Effector CD4-positive, alpha-beta T cell (primary cell): ENCODE measurements at regions not wholly inside any gene's neighbourhood (a gene's known extent, or its start where the extent isn't known, plus 50 kb on each side); places are given as distances from the start of the nearest gene placed in this dataset.
"Not testable (repeated sequence)": the region's sequence is repeated elsewhere in the genome, so short reads cannot be mapped to it uniquely, and the experiment has no call there.

Source experiments
- DNase-seq: peaks from one replicate; pipeline ENCODE4 v3.0.0-alpha.2; 2020

DNA sequence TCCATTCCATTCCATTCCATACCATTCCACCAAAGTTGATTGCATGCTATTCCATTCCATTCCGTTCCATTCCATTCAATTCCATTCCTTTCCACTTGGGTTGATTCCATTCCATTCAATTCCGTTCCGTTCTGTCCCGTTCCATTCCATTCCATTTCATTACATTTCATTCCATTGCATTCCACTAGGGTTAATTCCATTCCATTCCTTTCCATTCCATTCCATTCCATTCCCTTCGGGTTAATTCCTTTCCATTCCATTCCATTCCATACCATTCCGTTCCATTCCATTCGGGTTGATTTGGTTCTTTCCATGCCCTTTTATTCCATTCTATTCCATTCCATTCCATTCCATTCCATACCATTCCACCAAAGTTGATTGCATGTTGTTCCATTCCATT lies 131.9 kb downstream of the CWH43 start:
- not testable (repeated sequence) for DNase-seq

DNA sequence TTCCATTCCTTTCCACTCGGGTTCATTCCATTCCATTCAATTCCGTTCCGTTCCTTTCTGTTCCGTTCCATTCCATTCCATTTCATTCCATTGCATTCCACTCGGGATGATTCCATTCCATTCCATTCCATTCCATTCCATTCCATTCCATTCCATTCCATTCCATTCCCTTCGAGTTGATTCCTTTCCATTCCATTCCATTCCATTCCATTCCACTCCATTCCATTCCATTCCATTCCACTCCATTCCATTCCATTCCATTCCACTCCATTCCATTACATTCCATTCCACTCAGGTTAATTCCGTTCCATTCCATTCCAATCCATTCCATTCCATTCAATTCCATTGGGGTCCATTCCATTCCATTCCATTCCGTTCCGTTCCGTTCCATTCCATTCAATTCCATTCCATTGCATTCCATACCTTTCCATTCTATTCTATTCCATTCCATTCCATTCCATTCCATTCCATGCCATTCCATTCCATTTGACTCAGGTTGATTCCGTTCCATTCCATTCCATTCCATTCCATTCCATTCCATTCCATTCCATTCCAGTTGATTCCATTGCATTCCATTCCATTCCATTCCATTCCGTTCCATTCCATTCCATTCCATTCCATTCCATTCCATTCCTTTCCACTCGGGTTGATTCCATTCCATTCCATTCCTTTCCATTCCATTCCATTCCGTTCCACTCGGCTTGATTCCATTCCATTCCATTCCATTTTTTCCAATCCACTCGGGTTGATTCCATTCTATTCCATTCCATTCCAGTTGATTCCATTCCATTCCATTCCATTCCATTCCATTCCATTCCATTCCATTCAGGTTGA lies 132.5 kb downstream of the CWH43 start:
- not testable (repeated sequence) for DNase-seq

DNA sequence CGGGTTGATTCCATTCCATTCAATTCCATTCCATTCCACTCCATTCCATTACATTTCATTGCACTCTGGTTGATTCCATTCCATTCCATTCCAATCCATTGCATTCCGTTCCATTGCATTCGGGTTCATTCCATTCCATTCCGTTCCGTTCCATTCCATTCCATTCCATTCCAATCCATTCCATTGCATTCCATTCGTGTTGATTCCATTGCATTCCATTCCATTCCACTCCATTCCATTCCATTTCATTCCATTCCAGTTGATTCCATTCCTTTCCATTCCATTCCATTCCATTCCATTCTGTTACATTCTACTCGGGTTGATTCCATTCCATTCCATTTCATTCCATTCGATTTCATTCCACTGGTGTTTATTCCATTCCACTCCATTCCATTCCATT lies 133.3 kb downstream of the CWH43 start:
- not testable (repeated sequence) for DNase-seq

DNA sequence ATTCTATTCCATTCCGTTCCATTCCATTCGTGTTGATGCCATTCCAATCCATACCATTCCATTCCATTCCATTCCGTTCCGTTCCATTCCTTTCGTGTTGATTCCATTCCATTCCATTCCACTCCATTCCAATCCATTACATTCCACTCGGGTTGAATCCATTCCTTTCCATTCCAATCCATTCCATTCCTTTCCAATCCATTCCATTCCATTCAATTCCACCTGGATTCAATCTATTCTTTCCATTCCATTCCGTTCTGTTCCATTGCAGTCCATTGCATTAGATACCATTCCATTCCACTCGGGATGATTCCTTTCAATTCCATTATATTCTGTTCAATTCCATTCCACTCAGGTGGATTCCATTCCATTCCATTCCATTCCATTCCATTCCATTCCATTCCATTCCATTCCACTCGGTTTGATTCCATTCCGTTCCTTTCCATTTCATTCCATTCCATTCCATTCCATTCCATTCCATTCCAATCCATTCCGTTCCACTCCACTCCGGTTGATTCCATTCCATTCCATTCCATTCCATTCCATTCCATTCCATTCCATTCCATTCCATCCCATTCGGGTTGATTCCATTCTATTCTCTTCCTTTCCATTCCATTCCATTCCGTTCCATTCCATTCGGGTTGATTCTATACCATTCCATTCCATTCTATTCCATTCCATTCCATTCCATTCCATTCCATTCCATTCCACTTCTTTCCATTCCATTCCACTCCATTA lies 134.1 kb downstream of the CWH43 start:
- not testable (repeated sequence) for DNase-seq

DNA sequence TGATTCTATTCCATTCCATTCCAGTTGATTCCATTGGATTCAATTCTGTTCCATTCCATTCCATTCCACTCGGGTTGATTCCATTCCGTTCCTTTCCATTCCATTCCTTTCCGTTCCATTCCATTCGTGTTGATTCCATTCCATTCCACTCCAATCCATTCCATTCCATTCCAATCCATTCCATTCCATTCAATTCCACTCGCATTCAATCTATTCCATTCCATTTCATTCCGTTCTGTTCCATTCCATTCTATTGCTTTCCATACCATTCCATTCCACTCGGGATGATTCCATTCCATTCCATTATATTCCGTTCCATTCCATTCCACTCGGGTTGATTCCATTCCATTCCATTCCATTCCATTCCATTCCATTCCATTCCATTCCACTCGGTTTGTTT lies 134.7 kb downstream of the CWH43 start:
- DNase-seq = not testable (repeated sequence)

DNA sequence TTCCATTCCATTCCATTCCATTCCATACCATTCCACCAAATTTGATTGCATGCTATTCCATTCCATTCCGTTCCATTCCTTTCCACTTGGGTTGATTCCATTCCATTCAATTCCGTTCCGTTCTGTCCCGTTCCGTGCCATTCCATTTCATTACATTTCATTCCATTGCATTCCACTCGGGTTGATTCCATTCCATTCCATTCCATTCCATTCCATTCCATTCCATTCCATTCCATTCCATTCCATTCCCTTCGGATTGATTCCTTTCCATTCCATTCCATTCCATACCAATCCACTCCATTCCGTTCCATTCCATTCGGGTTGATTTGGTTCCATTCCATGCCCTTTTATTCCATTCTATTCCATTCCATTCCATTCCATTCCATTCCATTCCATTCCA lies 140.4 kb downstream of the CWH43 start:
- not testable (repeated sequence) for DNase-seq

DNA sequence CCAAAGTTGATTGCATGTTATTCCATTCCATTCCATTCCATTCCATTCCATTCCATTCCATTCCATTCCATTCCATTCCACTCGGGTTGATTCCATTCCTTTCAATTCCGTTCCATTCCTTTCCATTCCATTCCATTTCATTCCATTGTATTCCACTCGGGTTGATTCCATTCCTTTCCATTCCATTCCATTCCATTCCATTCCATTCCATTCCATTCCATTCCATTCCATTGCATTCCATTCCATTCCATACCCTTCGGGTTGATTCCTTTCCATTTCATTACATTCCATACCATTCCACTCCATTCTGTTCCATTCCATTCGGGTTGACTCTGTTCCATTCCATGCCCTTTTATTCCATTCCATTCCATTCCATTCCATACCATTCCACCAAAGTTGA lies 140.8 kb downstream of the CWH43 start:
- not testable (repeated sequence) for DNase-seq

DNA sequence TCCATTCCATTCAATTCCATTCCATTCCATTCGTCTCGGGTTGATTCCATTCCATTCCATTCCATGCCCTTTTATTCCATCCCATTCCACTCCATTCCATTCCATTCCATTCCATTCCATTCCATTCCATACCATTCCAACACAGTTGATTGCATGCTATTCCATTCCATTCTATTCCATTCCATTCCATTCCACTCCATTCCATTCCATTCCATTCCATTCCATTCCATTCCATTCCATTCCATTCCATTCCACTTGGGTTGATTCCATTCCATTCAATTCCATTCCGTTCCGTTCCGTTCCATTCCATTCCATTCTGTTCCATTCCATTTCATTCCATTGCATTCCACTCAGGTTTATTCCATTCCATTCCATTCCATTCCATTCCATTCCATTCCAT lies 143.3 kb downstream of the CWH43 start:
- DNase-seq = not testable (repeated sequence)

DNA sequence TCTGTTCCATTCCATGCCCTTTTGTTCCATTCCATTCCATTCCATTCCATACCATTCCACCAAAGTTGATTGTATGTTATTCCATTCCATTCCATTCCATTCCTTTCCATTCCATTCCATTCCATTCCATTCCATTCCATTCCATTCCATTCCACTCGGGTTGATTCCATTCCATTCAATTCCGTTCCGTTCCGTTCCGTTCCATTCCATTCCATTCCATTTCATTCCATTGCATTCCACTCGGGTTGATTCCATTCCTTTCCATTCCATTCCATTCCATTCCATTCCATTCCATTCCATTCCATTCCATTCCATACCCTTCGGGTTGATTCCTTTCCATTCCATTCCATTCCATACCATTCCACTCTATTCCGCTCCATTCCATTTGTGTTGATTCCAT lies 143.8 kb downstream of the CWH43 start:
- DNase-seq = not testable (repeated sequence)

DNA sequence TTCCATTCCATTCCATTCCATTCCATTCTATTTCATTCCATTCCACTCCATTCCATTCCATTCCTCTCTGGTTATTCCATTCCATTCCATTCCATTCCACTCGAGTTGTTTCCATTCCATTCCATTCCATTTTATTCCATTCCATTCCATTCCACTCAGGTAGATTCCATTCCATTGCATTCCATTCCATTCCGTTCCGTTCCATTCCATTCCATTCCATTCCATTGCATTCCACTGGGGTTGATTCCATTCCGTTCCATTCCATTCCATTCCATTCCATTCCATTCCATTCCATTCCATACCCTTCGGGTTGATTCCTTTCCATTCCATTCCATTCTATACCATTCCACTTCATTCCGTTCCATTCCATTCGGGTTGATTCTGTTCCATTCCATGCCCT lies 144.6 kb downstream of the CWH43 start:
- not testable (repeated sequence) for DNase-seq

DNA sequence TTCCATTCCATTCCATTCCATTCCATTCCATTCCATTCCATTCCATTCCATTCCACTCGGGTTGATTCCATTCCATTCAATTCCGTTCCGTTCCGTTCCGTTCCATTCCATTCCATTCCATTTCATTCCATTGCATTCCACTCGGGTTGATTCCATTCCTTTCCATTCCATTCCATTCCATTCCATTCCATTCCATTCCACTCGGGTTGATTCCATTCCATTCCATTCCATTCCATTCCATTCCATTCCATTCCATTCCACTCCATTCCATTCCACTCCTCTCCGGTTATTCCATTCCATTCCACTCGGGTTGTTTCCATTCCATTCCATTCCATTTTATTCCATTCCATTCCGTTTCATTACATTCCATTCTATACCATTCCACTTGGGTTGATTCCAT lies 151.0 kb downstream of the CWH43 start:
- not testable (repeated sequence) for DNase-seq

DNA sequence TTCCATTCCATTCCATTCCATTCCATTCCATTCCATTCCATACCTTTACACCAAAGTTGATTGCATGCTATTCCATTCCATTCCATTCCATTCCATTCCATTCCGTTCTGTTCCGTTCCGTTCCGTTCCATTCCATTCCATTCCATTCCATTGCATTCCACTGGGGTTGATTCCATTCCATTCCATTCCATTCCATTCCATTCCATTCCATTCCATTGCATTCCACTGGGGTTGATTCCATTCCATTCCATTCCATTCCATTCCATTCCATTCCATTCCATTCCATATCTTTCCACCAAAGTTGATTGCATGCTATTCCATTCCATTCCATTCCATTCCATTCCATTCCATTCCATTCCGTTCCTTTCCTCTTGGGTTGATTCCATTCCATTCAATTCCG lies 151.9 kb downstream of the CWH43 start:
- not testable (repeated sequence) for DNase-seq

DNA sequence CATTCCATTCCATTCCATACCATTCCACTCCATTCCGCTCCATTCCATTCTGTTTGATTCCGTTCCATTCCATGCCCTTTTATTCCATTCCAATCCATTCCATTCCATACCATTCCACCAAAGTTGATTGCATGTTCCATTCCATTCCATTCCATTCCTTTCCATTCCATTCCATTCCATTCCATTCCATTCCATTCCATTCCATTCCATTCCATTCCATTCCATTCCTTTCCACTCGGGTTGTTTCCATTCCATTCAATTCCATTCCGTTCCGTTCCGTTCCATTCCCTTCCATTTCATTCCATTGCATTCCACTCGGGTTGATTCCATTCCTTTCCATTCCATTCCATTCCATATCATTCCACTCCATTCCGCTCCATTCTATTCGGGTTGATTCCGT lies 152.7 kb downstream of the CWH43 start:
- not testable (repeated sequence) for DNase-seq

DNA sequence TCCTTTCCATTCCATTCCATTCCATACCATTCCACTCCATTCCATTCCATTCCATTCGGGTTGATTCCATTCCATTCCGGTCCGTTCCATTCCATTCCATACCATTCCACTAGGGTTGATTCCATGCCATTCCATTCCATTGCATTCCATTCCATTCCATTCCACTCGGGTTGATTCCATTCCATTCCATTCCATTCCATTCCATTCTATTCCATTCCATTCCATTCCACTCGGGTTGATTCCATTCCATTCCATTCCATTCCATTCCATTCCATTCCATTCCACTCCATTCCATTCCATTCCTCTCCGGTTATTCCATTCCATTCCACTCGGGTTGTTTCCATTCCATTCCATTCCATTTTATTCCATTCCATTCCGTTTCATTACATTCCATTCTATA lies 153.4 kb downstream of the CWH43 start:
- not testable (repeated sequence) for DNase-seq

DNA sequence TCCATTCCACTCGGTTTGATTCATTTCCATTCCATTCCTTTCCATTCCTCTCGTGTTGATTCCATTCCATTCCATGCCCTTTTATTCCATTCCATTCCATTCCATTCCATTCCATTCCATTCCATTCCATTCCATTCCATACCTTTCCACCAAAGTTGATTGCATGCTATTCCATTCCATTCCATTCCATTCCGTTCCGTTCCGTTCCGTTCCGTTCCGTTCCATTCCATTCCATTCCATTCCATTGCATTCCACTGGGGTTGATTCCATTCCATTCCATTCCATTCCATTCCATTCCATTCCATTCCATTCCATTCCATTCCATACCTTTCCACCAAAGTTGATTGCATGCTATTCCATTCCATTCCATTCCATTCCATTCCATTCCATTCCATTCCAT lies 154.3 kb downstream of the CWH43 start:
- not testable (repeated sequence) for DNase-seq

DNA sequence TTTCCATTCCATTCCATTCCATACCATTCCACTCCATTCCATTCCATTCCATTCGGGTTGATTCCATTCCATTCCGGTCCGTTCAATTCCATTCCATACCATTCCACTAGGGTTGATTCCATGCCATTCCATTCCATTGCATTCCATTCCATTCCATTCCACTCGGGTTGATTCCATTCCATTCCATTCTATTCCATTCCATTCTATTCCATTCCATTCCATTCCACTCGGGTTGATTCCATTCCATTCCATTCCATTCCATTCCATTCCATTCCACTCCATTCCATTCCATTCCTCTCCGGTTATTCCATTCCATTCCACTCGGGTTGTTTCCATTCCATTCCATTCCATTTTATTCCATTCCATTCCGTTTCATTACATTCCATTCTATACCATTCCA lies 155.9 kb downstream of the CWH43 start:
- DNase-seq = not testable (repeated sequence)

DNA sequence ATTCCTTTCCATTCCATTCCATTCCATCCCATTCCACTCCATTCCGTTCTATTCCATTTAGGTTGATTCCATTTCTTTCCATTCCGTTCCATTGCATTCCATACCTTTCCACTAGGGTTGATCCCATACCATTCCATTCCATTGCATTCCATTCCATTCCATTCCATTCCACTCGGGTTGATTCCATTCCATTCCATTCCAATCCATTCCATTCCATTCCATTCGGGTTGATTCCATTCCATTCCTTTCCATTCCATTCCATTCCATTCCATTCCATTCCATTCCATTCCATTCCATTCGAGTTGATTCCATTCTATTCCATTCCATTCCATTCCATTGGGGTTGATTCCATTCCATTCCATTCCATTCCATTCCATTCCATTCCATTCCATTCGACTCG lies 161.1 kb downstream of the CWH43 start:
- not testable (repeated sequence) for DNase-seq

DNA sequence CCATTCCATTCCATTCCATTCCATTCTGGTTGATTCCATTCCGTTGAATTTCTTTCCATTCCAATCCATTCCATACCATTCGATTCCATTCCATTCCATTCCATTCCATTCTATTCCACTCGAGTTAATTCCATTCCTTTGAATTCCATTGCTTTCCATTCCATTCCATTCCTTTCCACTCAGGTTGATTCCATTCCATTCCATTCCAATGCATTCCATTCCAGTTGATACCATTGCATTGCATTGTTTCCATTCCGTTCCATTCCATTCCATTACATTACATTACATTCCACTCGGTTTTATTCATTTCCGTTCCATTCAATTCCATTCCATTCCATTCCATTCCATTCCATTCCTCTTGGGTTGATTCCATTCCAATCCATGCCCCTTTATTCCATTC lies 161.5 kb downstream of the CWH43 start:
- not testable (repeated sequence) for DNase-seq

DNA sequence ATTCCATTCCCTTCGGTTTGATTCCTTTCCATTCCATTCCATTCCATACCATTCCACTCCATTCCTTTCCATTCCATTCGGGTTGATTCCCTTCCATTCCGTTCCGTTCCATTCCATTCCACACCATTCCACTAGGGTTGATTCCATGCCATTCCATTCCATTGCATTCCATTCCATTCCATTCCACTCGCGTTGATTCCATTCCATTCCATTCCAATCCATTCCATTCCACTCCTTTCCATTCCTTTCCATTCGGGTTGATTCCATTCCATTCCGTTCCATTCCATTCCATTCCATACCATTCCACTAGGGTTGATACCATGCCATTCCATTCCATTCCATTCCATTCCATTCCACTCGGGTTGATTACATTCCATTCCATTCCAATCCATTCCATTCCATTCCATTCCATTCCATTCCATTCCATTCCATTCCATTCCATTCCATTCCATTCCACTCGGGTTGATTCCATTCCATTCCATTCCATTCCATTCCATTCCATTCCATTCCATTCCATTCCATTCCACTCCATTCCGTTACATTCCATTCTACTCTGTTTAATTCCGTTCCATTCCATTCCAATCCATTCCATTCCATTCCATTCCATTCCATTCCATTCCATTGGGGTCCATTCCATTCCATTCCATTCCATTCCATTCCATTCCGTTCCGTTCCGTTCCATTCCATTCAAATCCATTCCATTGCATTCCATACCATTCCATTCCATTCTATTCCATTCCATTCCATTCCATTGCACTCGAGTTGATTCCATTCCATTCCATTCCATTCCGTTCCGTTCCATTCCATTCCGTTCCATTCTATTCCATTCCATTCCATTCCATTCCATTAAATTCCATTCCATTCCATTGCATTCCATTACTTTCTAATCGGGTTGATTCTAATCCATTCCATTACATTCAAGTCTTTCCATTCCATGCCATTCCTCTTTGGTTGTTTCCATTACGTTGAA lies 163.2 kb downstream of the CWH43 start:
- not testable (repeated sequence) for DNase-seq

DNA sequence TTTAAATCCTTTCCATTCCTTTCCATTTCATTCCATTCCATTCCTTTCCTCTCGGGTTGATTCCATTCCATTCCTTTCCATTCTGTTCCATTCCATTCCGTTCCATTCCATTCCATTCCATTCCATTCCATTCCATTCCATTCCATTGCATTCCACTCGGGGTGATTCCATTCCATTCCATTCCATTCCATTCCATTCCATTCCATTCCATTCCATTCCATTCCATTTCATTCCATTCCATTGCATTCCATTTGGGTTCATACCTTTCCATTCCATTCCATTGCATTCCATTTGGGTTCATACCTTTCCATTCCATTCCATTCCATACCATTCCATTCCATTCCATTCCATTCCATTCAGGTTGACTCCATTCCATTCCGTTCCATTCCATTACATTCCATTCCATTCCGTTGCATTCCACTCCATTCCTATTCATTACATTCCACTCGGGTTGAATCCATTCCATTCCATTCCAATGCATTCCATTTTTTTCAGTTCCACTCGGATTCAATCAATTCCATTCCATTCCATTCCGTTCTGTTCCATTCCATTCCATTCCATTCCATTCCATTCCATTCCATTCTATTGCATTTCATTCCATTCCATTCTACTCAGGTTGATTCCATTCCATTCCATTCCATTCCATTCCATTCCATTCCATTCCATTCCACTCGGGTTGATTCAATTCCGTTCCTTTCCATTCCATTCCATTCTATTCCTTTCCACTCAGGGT lies 164.4 kb downstream of the CWH43 start:
- not testable (repeated sequence) for DNase-seq

DNA sequence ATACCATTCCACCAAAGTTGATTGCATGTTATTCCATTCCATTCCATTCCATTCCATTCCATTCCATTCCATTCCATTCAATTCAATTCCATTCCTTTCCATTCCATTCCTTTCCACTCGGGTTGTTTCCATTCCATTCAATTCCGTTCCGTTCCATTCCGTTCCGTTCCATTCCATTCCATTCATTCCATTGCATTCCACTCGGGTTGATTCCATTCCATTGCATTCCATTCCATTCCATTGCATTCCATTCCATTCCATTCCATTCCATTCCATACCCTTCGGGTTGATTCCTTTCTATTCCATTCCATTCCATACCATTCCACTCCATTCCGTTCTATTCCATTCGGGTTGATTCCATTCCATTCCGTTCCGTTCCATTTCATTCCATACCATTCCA lies 166.9 kb downstream of the CWH43 start:
- DNase-seq = not testable (repeated sequence)
